K562 (cell line): ENCODE measurements at regions not wholly inside any gene's neighbourhood (a gene's known extent, or its start where the extent isn't known, plus 50 kb on each side); places are given as distances from the start of the nearest gene placed in this dataset.
"Not testable (repeated sequence)": the region's sequence is repeated elsewhere in the genome, so short reads cannot be mapped to it uniquely, and the experiment has no call there.

ENCODE experiments used
- ATF7 ChIP-seq: fragments of 450-650 bp; IDR thresholded peaks from 2 replicates; pipeline ENCODE4 v1.7.1; 2014; ENCODE audit warnings: mild to moderate bottlenecking, moderate library complexity
- GTF2F1 ChIP-seq: IDR thresholded peaks from 2 replicates; pipeline ENCODE4 v1.6.1; 2011; ENCODE audit warnings: low read depth, low read length, improper control_type of control experiment
- MYC ChIP-seq, 2 experiments: fragments of 250-450 bp in 1 of 2; sonication (Bioruptor Pico) in 1 of 2; IDR thresholded peaks; 2 replicates each; pipeline versions ENCODE4 v1.5.1 to v1.6.1; 2012 to 2021; ENCODE audit warnings: low read depth in 2 of 2, borderline replicate concordance in 1 of 2, improper control_type of control experiment in 1 of 2, low read length in 1 of 2, mild to moderate bottlenecking in 1 of 2, moderate library complexity in 1 of 2
- POLR2AphosphoS5 ChIP-seq: IDR thresholded peaks from 2 replicates; pipeline ENCODE4 v1.6.1; 2011; ENCODE audit warnings: mild to moderate bottlenecking, low read depth, low read length, moderate library complexity; ENCODE audit not compliant: control insufficient read depth, insufficient read depth
- RNF2 ChIP-seq: sonication (generic); IDR thresholded peaks from 2 replicates; pipeline ENCODE4 v1.6.1; 2016
- ZFPM2 ChIP-seq: fragments of 250-450 bp; sonication (Bioruptor Pico); IDR thresholded peaks from 2 replicates; pipeline ENCODE4 v1.5.1; 2022; ENCODE audit warnings: mild to moderate bottlenecking
- TF ChIP-seq, protein P1 (sequence below): sonication (generic); formaldehyde crosslinking; IDR thresholded peaks from 2 replicates; pipeline ENCODE4 v1.8.1; 2023; ENCODE audit warnings: missing genetic modification reagents, mild to moderate bottlenecking, borderline replicate concordance
- TF ChIP-seq, protein P2 (sequence below), 3 experiments: IDR thresholded peaks in 2 of 3; conservative IDR thresholded peaks in 1 of 3; 2 replicates each; pipeline ENCODE4 v1.5.1; 2011 to 2012; ENCODE audit warnings: low read length in 3 of 3, mild to moderate bottlenecking in 3 of 3, control low read depth in 2 of 3, improper control_type of control experiment in 1 of 3, inconsistent platforms in 1 of 3, low read depth in 1 of 3, mixed read lengths in 1 of 3, moderate library complexity in 1 of 3; ENCODE audit not compliant: insufficient read depth in 2 of 3
- TF ChIP-seq, protein P3 (sequence below): sonication (generic); formaldehyde crosslinking; IDR thresholded peaks from 2 replicates; pipeline ENCODE4 v1.8.1; 2022; ENCODE audit warnings: missing genetic modification reagents
- TF ChIP-seq, protein P4 (sequence below), 2 experiments: fragments of 450-650 bp in 1 of 2; sonication (generic) in 1 of 2; formaldehyde crosslinking; conservative IDR thresholded peaks; 2 replicates each; pipeline versions ENCODE4 v1.4.0 to v1.8.1; 2020 to 2022; ENCODE audit warnings: mild to moderate bottlenecking in 1 of 2, missing genetic modification reagents in 1 of 2
- TF ChIP-seq, protein P5 (sequence below): sonication (generic); formaldehyde crosslinking; IDR thresholded peaks from 2 replicates; pipeline ENCODE4 v1.8.0; 2023; ENCODE audit warnings: mild to moderate bottlenecking, missing genetic modification reagents

DNA sequence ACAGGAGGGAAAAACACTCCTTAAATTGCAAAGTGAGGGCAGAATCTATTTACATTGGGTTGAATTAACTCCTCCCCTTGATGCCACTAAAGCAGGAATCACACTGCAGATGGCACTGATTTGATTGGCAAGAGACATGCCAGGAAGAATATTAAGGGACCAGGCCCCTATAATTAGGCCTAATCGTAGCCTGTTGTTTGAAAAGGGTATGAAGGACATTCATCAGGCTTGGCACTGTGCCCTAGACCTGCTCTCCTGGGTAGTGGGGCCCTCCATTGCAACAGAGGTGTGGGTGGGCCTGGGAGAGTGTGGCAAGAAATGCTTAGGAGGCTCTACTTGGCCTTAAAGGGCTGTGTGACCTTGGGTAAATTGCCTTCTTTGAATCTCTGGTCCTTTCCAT, 102.3 kb downstream of the SINHCAF start:
- not testable (repeated sequence) for TF ChIP-seq ZFPM2 (CRISPR knock-in tag); ATF7; RNF2; MYC (IDR thresholded peaks at IDR 0.05; ENCODE audit: low read depth, low read length); MYC (CRISPR knock-in tag; IDR thresholded peaks at IDR 0.05; ENCODE audit: borderline replicate concordance, low read depth); GTF2F1; POLR2AphosphoS5
- TF ChIP-seq, protein P1, sequence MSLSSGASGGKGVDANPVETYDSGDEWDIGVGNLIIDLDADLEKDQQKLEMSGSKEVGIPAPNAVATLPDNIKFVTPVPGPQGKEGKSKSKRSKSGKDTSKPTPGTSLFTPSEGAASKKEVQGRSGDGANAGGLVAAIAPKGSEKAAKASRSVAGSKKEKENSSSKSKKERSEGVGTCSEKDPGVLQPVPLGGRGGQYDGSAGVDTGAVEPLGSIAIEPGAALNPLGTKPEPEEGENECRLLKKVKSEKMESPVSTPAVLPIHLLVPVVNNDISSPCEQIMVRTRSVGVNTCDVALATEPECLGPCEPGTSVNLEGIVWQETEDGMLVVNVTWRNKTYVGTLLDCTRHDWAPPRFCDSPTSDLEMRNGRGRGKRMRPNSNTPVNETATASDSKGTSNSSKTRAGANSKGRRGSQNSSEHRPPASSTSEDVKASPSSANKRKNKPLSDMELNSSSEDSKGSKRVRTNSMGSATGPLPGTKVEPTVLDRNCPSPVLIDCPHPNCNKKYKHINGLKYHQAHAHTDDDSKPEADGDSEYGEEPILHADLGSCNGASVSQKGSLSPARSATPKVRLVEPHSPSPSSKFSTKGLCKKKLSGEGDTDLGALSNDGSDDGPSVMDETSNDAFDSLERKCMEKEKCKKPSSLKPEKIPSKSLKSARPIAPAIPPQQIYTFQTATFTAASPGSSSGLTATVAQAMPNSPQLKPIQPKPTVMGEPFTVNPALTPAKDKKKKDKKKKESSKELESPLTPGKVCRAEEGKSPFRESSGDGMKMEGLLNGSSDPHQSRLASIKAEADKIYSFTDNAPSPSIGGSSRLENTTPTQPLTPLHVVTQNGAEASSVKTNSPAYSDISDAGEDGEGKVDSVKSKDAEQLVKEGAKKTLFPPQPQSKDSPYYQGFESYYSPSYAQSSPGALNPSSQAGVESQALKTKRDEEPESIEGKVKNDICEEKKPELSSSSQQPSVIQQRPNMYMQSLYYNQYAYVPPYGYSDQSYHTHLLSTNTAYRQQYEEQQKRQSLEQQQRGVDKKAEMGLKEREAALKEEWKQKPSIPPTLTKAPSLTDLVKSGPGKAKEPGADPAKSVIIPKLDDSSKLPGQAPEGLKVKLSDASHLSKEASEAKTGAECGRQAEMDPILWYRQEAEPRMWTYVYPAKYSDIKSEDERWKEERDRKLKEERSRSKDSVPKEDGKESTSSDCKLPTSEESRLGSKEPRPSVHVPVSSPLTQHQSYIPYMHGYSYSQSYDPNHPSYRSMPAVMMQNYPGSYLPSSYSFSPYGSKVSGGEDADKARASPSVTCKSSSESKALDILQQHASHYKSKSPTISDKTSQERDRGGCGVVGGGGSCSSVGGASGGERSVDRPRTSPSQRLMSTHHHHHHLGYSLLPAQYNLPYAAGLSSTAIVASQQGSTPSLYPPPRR (CRISPR knock-in tag): not testable (repeated sequence)
- TF ChIP-seq, protein P2, sequence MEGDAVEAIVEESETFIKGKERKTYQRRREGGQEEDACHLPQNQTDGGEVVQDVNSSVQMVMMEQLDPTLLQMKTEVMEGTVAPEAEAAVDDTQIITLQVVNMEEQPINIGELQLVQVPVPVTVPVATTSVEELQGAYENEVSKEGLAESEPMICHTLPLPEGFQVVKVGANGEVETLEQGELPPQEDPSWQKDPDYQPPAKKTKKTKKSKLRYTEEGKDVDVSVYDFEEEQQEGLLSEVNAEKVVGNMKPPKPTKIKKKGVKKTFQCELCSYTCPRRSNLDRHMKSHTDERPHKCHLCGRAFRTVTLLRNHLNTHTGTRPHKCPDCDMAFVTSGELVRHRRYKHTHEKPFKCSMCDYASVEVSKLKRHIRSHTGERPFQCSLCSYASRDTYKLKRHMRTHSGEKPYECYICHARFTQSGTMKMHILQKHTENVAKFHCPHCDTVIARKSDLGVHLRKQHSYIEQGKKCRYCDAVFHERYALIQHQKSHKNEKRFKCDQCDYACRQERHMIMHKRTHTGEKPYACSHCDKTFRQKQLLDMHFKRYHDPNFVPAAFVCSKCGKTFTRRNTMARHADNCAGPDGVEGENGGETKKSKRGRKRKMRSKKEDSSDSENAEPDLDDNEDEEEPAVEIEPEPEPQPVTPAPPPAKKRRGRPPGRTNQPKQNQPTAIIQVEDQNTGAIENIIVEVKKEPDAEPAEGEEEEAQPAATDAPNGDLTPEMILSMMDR (IDR thresholded peaks at IDR 0.05 in 2 of 3, conservative IDR thresholded peaks at IDR 0.05 in 1 of 3; ENCODE audit: insufficient read depth in 2 of 3, low read depth in 1 of 3, low read length in 3 of 3): not testable (repeated sequence)
- TF ChIP-seq, protein P3, sequence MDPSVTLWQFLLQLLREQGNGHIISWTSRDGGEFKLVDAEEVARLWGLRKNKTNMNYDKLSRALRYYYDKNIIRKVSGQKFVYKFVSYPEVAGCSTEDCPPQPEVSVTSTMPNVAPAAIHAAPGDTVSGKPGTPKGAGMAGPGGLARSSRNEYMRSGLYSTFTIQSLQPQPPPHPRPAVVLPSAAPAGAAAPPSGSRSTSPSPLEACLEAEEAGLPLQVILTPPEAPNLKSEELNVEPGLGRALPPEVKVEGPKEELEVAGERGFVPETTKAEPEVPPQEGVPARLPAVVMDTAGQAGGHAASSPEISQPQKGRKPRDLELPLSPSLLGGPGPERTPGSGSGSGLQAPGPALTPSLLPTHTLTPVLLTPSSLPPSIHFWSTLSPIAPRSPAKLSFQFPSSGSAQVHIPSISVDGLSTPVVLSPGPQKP: not testable (repeated sequence)
- TF ChIP-seq, protein P4, sequence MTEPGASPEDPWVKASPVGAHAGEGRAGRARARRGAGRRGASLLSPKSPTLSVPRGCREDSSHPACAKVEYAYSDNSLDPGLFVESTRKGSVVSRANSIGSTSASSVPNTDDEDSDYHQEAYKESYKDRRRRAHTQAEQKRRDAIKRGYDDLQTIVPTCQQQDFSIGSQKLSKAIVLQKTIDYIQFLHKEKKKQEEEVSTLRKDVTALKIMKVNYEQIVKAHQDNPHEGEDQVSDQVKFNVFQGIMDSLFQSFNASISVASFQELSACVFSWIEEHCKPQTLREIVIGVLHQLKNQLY (CRISPR knock-in tag; conservative IDR thresholded peaks at IDR 0.05): not testable (repeated sequence)
- TF ChIP-seq, protein P5, sequence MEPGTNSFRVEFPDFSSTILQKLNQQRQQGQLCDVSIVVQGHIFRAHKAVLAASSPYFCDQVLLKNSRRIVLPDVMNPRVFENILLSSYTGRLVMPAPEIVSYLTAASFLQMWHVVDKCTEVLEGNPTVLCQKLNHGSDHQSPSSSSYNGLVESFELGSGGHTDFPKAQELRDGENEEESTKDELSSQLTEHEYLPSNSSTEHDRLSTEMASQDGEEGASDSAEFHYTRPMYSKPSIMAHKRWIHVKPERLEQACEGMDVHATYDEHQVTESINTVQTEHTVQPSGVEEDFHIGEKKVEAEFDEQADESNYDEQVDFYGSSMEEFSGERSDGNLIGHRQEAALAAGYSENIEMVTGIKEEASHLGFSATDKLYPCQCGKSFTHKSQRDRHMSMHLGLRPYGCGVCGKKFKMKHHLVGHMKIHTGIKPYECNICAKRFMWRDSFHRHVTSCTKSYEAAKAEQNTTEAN: not testable (repeated sequence)
